DOHH2 (cell line): ENCODE measurements at regions not wholly inside any gene's neighbourhood (a gene's known extent, or its start where the extent isn't known, plus 50 kb on each side); places are given as distances from the start of the nearest gene placed in this dataset.
"Not testable (repeated sequence)": the region's sequence is repeated elsewhere in the genome, so short reads cannot be mapped to it uniquely, and the experiment has no call there.

Source experiments
- CTCF ChIP-seq: fragments of 200-600 bp; sonication (generic); IDR thresholded peaks from one replicate; pipeline ENCODE4 v1.5.1; 2014; ENCODE audit warnings: antibody characterized with exemption, mild to moderate bottlenecking, low read depth, low read length; ENCODE audit not compliant: poor library complexity, severe bottlenecking
- EZH2phosphoT487 ChIP-seq: fragments of 200-600 bp; sonication (generic); IDR thresholded peaks from 2 replicates; pipeline ENCODE4 v1.6.1; 2017; ENCODE audit warnings: borderline replicate concordance, mild to moderate bottlenecking, antibody characterized with exemption, low read length, moderate library complexity, mixed read lengths

GRCh38 chr4:84206226-84206625 lies 292.9 kb downstream of the NKX6-1 start:
- not testable (repeated sequence) for TF ChIP-seq CTCF, EZH2phosphoT487
